ENCODE measurements at regions not wholly inside any gene's neighbourhood (a gene's known extent, or its start where the extent isn't known, plus 50 kb on each side); places are given as distances from the start of the nearest gene placed in this dataset.
"Not testable (repeated sequence)": the region's sequence is repeated elsewhere in the genome, so short reads cannot be mapped to it uniquely, and the experiment has no call there.

DNA sequence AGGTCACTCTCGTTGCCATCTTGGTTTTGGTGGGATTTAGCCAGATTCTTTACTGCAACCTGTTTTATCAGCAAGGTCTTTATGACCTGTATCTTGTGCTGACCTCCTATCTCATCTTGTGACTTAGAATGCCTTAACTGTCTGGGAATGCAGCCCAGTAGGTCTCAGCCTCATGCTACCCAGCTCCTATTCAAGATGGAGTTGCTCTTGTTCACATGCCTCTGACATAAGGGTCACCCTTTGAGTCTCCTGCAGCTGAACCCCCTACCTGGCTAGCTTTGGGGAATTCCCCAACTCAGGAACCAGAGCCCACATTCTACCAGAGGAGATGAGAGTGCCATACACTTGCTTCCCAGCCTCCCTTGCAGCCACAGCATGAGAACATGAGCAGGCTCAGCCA lies 123.0 kb upstream of the ARHGEF3 start:
- TF ChIP-seq, protein P1, sequence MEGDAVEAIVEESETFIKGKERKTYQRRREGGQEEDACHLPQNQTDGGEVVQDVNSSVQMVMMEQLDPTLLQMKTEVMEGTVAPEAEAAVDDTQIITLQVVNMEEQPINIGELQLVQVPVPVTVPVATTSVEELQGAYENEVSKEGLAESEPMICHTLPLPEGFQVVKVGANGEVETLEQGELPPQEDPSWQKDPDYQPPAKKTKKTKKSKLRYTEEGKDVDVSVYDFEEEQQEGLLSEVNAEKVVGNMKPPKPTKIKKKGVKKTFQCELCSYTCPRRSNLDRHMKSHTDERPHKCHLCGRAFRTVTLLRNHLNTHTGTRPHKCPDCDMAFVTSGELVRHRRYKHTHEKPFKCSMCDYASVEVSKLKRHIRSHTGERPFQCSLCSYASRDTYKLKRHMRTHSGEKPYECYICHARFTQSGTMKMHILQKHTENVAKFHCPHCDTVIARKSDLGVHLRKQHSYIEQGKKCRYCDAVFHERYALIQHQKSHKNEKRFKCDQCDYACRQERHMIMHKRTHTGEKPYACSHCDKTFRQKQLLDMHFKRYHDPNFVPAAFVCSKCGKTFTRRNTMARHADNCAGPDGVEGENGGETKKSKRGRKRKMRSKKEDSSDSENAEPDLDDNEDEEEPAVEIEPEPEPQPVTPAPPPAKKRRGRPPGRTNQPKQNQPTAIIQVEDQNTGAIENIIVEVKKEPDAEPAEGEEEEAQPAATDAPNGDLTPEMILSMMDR (IDR thresholded peaks at IDR 0.05; ENCODE audit: insufficient read depth, low read length) = not testable (repeated sequence)
- TF ChIP-seq POLR2AphosphoS5 (IDR thresholded peaks at IDR 0.05; ENCODE audit: low read depth) = not testable (repeated sequence)
- TF ChIP-seq, protein P2, sequence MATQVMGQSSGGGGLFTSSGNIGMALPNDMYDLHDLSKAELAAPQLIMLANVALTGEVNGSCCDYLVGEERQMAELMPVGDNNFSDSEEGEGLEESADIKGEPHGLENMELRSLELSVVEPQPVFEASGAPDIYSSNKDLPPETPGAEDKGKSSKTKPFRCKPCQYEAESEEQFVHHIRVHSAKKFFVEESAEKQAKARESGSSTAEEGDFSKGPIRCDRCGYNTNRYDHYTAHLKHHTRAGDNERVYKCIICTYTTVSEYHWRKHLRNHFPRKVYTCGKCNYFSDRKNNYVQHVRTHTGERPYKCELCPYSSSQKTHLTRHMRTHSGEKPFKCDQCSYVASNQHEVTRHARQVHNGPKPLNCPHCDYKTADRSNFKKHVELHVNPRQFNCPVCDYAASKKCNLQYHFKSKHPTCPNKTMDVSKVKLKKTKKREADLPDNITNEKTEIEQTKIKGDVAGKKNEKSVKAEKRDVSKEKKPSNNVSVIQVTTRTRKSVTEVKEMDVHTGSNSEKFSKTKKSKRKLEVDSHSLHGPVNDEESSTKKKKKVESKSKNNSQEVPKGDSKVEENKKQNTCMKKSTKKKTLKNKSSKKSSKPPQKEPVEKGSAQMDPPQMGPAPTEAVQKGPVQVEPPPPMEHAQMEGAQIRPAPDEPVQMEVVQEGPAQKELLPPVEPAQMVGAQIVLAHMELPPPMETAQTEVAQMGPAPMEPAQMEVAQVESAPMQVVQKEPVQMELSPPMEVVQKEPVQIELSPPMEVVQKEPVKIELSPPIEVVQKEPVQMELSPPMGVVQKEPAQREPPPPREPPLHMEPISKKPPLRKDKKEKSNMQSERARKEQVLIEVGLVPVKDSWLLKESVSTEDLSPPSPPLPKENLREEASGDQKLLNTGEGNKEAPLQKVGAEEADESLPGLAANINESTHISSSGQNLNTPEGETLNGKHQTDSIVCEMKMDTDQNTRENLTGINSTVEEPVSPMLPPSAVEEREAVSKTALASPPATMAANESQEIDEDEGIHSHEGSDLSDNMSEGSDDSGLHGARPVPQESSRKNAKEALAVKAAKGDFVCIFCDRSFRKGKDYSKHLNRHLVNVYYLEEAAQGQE (IDR thresholded peaks at IDR 0.05; ENCODE audit: insufficient replicate concordance, low read depth) = not testable (repeated sequence)

Measured in HL-60 (cell line).